ENCODE measurements at regions not wholly inside any gene's neighbourhood (a gene's known extent, or its start where the extent isn't known, plus 50 kb on each side); places are given as distances from the start of the nearest gene placed in this dataset.

- Histone ChIP-seq H3K4me3 (ENCODE audit: low read depth in 1 of 2, low read length in 1 of 2) (no peak overlapping the region), H3K9me3 (no peaks in the 10 kb centered on the region), H3K27ac (no peak overlapping the region), H3K36me3 (no peaks in the 10 kb centered on the region), H3K27me3 (peaks cover 27% of the 10 kb centered on the region), H3K4me1 (ENCODE audit: control insufficient read depth in 1 of 2, insufficient read depth in 1 of 2, low read depth in 1 of 2, low read length in 1 of 2) (no peaks in the 10 kb centered on the region)
- no peak for TF ChIP-seq CTCF (IDR thresholded peaks at IDR 0.05)
Measured at GRCh38 chr1:223472057-223472456, 78.8 kb downstream of the CCDC185 start.

GRCh38 chr1:223473601-223474344, 80.6 kb downstream of the CCDC185 start:
- no peaks in the 10 kb centered on the region for H3K36me3 ChIP-seq
- H3K9me3 ChIP-seq = no peaks in the 10 kb centered on the region
- peaks cover 40% of the 10 kb centered on the region for H3K27me3 ChIP-seq
- H3K4me3 ChIP-seq (ENCODE audit: low read depth in 1 of 2, low read length in 1 of 2) = no peak overlapping the region
- no peak overlapping the region for H3K27ac ChIP-seq
- no peak for TF ChIP-seq CTCF (IDR thresholded peaks at IDR 0.05)
- H3K4me1 ChIP-seq (ENCODE audit: control insufficient read depth in 1 of 2, insufficient read depth in 1 of 2, low read depth in 1 of 2, low read length in 1 of 2) = no peaks in the 10 kb centered on the region

GRCh38 chr1:223474804-223475203, 81.6 kb downstream of the CCDC185 start:
- no peak for TF ChIP-seq CTCF (IDR thresholded peaks at IDR 0.05)
- no peak overlapping the region for H3K4me3 ChIP-seq (ENCODE audit: low read depth in 1 of 2, low read length in 1 of 2)
- H3K36me3 ChIP-seq = no peaks in the 10 kb centered on the region
- no peaks in the 10 kb centered on the region for H3K4me1 ChIP-seq (ENCODE audit: control insufficient read depth in 1 of 2, insufficient read depth in 1 of 2, low read depth in 1 of 2, low read length in 1 of 2)
- H3K9me3 ChIP-seq = no peaks in the 10 kb centered on the region
- H3K27me3 ChIP-seq = peaks cover 48% of the 10 kb centered on the region
- no peak overlapping the region for H3K27ac ChIP-seq

- Histone ChIP-seq H3K4me3 (ENCODE audit: low read depth in 1 of 2, low read length in 1 of 2) (no peak overlapping the region), H3K36me3 (no peaks in the 10 kb centered on the region), H3K9me3 (no peaks in the 10 kb centered on the region), H3K27ac (no peak overlapping the region), H3K4me1 (ENCODE audit: control insufficient read depth in 1 of 2, insufficient read depth in 1 of 2, low read depth in 1 of 2, low read length in 1 of 2) (no peaks in the 10 kb centered on the region), H3K27me3 (peaks cover 62% of the 10 kb centered on the region)
- no peak for TF ChIP-seq CTCF (IDR thresholded peaks at IDR 0.05)
Measured at GRCh38 chr1:223477456-223477855, 84.2 kb downstream of the CCDC185 start.

- Histone ChIP-seq H3K9me3 (no peaks in the 10 kb centered on the region), H3K27me3 (peaks cover 59% of the 10 kb centered on the region), H3K4me3 (ENCODE audit: low read depth in 1 of 2, low read length in 1 of 2) (no peak overlapping the region), H3K36me3 (no peaks in the 10 kb centered on the region), H3K27ac (no peak overlapping the region), H3K4me1 (ENCODE audit: control insufficient read depth in 1 of 2, insufficient read depth in 1 of 2, low read depth in 1 of 2, low read length in 1 of 2) (no peaks in the 10 kb centered on the region)
- no peak for TF ChIP-seq CTCF (IDR thresholded peaks at IDR 0.05)
Measured at GRCh38 chr1:223478606-223479005, 85.4 kb downstream of the CCDC185 start.

All from neutrophil (primary cell).